Loucy (cell line): ENCODE measurements at regions not wholly inside any gene's neighbourhood (a gene's known extent, or its start where the extent isn't known, plus 50 kb on each side); places are given as distances from the start of the nearest gene placed in this dataset.

ENCODE experiments used
- H2AFZ ChIP-seq: fragments of 200-600 bp; sonication (generic); 2 replicates; pipeline ENCODE4 v1.6.0; 2016; ENCODE audit warnings: antibody characterized with exemption, mild to moderate bottlenecking, low read length, moderate library complexity
- H3F3A ChIP-seq: fragments of 200-600 bp; 2 replicates; pipeline ENCODE4 v1.6.0; 2016; ENCODE audit warnings: antibody characterized with exemption, low read depth, mild to moderate bottlenecking
- H3K27me3 ChIP-seq: fragments of 200-600 bp; sonication (generic); 2 replicates; pipeline ENCODE4 v1.6.1; 2014; ENCODE audit warnings: low read length, mild to moderate bottlenecking; ENCODE audit not compliant: insufficient read depth, poor library complexity, severe bottlenecking
- H3K36me3 ChIP-seq: fragments of 200-600 bp; sonication (generic); 2 replicates; pipeline ENCODE4 v1.6.1; 2016; ENCODE audit warnings: low read length; ENCODE audit not compliant: insufficient read depth
- H3K4me1 ChIP-seq: fragments of 200-600 bp; sonication (generic); 2 replicates; pipeline ENCODE4 v1.5.1; 2014; ENCODE audit warnings: low read length, mild to moderate bottlenecking; ENCODE audit not compliant: insufficient read depth, poor library complexity, severe bottlenecking
- H3K4me2 ChIP-seq: fragments of 200-600 bp; sonication (generic); 2 replicates; pipeline ENCODE4 v1.6.0; 2014; ENCODE audit warnings: antibody characterized with exemption, low read length, low read depth, mild to moderate bottlenecking; ENCODE audit not compliant: poor library complexity, severe bottlenecking
- H3K4me3 ChIP-seq: fragments of 200-600 bp; sonication (generic); 2 replicates; pipeline ENCODE4 v1.5.1; 2014; ENCODE audit warnings: low read length, mild to moderate bottlenecking, mixed read lengths; ENCODE audit not compliant: poor library complexity, severe bottlenecking
- H3K79me2 ChIP-seq: fragments of 200-600 bp; sonication (generic); 2 replicates; pipeline ENCODE4 v1.6.1; 2014; ENCODE audit warnings: low read length; ENCODE audit not compliant: insufficient read depth
- H3K9ac ChIP-seq: fragments of 200-600 bp; sonication (generic); 2 replicates; pipeline ENCODE4 v1.6.0; 2014; ENCODE audit warnings: mild to moderate bottlenecking, low read depth, low read length, moderate library complexity; ENCODE audit not compliant: poor library complexity, severe bottlenecking
- H3K9me2 ChIP-seq: fragments of 200-600 bp; sonication (generic); replicated peaks from 2 replicates; pipeline ENCODE4 v1.6.1; 2016; ENCODE audit warnings: low read depth, low read length, mixed read lengths
- H3K9me3 ChIP-seq: fragments of 200-600 bp; sonication (generic); 2 replicates; pipeline ENCODE4 v1.6.1; 2014; ENCODE audit warnings: mild to moderate bottlenecking, antibody characterized with exemption, low read length, low read depth; ENCODE audit not compliant: insufficient read depth
- H4K20me1 ChIP-seq: fragments of 200-600 bp; sonication (generic); 2 replicates; pipeline ENCODE4 v1.6.0; 2014; ENCODE audit warnings: antibody characterized with exemption, low read length, mild to moderate bottlenecking; ENCODE audit not compliant: insufficient read depth, poor library complexity, severe bottlenecking
- CTCF ChIP-seq: fragments of 200-600 bp; sonication (generic); conservative IDR thresholded peaks from 2 replicates; pipeline ENCODE4 v1.5.1; 2014; ENCODE audit warnings: mild to moderate bottlenecking, antibody characterized with exemption, low read length
- EZH2phosphoT487 ChIP-seq: fragments of 200-600 bp; IDR thresholded peaks from 2 replicates; pipeline ENCODE4 v1.6.1; 2018; ENCODE audit warnings: antibody characterized with exemption, mild to moderate bottlenecking, moderate library complexity, borderline replicate concordance

DNA sequence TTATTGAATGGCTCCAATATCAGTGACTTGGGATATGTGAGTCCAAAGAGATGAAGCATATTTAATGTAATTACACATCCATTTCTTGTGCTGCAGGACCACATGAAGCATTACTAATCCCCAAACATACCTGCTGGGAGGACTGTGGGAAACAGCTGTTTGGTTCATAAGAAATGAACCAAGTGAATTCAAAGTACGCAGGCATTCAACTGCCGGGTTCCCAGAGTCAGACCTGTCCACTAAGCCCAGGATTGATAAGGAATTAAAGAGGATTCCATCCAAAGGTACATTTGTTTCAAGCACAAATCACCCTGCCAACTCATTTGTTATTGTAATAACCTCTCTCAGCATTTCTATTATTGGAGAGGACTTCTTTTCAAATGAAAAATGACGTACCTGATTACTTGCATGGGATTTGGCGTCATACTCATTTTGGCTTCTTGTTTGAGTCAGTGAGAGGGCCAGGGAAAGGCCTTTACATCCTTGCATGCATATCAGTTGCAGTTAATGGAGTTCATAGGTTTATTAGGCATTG, 230.7 kb downstream of the TXNL1 start:
- no peak overlapping the region for H3K4me2 ChIP-seq
- no peaks in the 10 kb centered on the region for H4K20me1 ChIP-seq
- no peaks in the 10 kb centered on the region for H3K9me2 ChIP-seq
- no peaks in the 10 kb centered on the region for H3K9me3 ChIP-seq
- TF ChIP-seq EZH2phosphoT487, result no peak
- no peak for TF ChIP-seq CTCF
- H3K79me2 ChIP-seq, result no peaks in the 10 kb centered on the region
- H3F3A ChIP-seq, result no peaks in the 10 kb centered on the region
- H3K36me3 ChIP-seq, result no peaks in the 10 kb centered on the region
- H3K9ac ChIP-seq, result no peak overlapping the region
- H3K4me1 ChIP-seq, result no peaks in the 10 kb centered on the region
- H2AFZ ChIP-seq, result no peak overlapping the region
- no peak overlapping the region for H3K4me3 ChIP-seq
- H3K27me3 ChIP-seq, result no peaks in the 10 kb centered on the region

GRCh38 chr18:56402872-56403516, 235.4 kb downstream of the TXNL1 start:
- Histone ChIP-seq H3K36me3 (no peaks in the 10 kb centered on the region), H3F3A (no peaks in the 10 kb centered on the region), H3K27me3 (no peaks in the 10 kb centered on the region), H3K9me2 (no peaks in the 10 kb centered on the region), H3K4me1 (no peaks in the 10 kb centered on the region), H3K4me3 (no peak overlapping the region), H4K20me1 (no peaks in the 10 kb centered on the region), H3K79me2 (no peaks in the 10 kb centered on the region), H3K9me3 (no peaks in the 10 kb centered on the region), H2AFZ (no peak overlapping the region), H3K9ac (no peak overlapping the region), H3K4me2 (no peak overlapping the region)
- no peak for TF ChIP-seq EZH2phosphoT487
- no peak for TF ChIP-seq CTCF

GRCh38 chr18:56393870-56394269, 244.5 kb downstream of the TXNL1 start:
- H3K9ac ChIP-seq, result no peak overlapping the region
- H3K27me3 ChIP-seq, result no peaks in the 10 kb centered on the region
- H3K79me2 ChIP-seq, result no peaks in the 10 kb centered on the region
- no peak overlapping the region for H3K4me2 ChIP-seq
- no peak overlapping the region for H2AFZ ChIP-seq
- H3K4me3 ChIP-seq, result no peak overlapping the region
- no peaks in the 10 kb centered on the region for H3K9me3 ChIP-seq
- H3F3A ChIP-seq, result no peaks in the 10 kb centered on the region
- no peaks in the 10 kb centered on the region for H4K20me1 ChIP-seq
- no peaks in the 10 kb centered on the region for H3K36me3 ChIP-seq
- TF ChIP-seq EZH2phosphoT487, result no peak
- TF ChIP-seq CTCF, result no peak
- H3K9me2 ChIP-seq, result no peaks in the 10 kb centered on the region
- H3K4me1 ChIP-seq, result no peaks in the 10 kb centered on the region
